ENCODE measurements at regions not wholly inside any gene's neighbourhood (a gene's known extent, or its start where the extent isn't known, plus 50 kb on each side); places are given as distances from the start of the nearest gene placed in this dataset.

GRCh38 chr2:15010346-15010745 lies 377.8 kb downstream of the LRATD1 start:
- no peaks in the 10 kb centered on the region for H3K4me1 ChIP-seq (replicated peaks in 1 of 2; ENCODE audit: control insufficient read depth in 2 of 2, insufficient read depth in 2 of 2, low read length in 2 of 2)
- no peaks in the 10 kb centered on the region for H4K20me1 ChIP-seq (replicated peaks; ENCODE audit: control insufficient read depth, insufficient read depth, low read length)
- H3K4me2 ChIP-seq (ENCODE audit: insufficient read depth, low read length), result no peak overlapping the region
- no peak overlapping the region for H3K27ac ChIP-seq (ENCODE audit: extremely low read depth, low read depth, low read length)
- in situ Hi-C loops (cut with MboI), result no loop called here
- WGBS (ENCODE audit: insufficient coverage, low coverage, missing lambda C conversion rate), result 6% methylated on average over 1 of the region's 1 CpG
- DNase-seq (ENCODE audit: extremely low read depth in 1 of 4, low spot score in 3 of 4) (no peak), FAIRE-seq (no peak), ATAC-seq (no peak)
- H3K9me1 ChIP-seq (ENCODE audit: control insufficient read depth, insufficient read depth, low read length), result no peaks in the 10 kb centered on the region
- no peaks in the 10 kb centered on the region for H3K27me3 ChIP-seq (ENCODE audit: control insufficient read depth in 2 of 2, insufficient read depth in 2 of 2, low read length in 2 of 2)
- H3K4me3 ChIP-seq, result no peak overlapping the region
- H3K79me2 ChIP-seq (ENCODE audit: control insufficient read depth, insufficient read depth, low read length), result no peaks in the 10 kb centered on the region
- H3K9me3 ChIP-seq (replicated peaks; ENCODE audit: control insufficient read depth, insufficient read depth, low read depth, low read length), result no peaks in the 10 kb centered on the region
- no peak overlapping the region for H3K9ac ChIP-seq (ENCODE audit: insufficient read depth in 1 of 2, low read depth in 2 of 2, low read length in 2 of 2)
- intact Hi-C loops (cut with micrococcal nuclease), result no loop called here
- CTCF ChIA-PET (ENCODE audit: low intra/inter-chr PET ratio), result no interaction called here
- no TSS peak for BruUV-seq (replicated peaks)
- POLR2A ChIA-PET, result no interaction called here
- no peaks in the 10 kb centered on the region for H3K36me3 ChIP-seq (ENCODE audit: control insufficient read depth, insufficient read depth, low read length)
- no peak overlapping the region for H2AFZ ChIP-seq (ENCODE audit: low read depth, low read length)
- TF ChIP-seq CEBPB (tag; IDR thresholded peaks at IDR 0.05) (no peak), POLR2A (conservative IDR thresholded peaks at IDR 0.05) (no peak), PRMT5 (CRISPR knock-in tag; IDR thresholded peaks at IDR 0.05) (no peak), TCF15 (CRISPR knock-in tag; IDR thresholded peaks at IDR 0.05) (no peak), ZBTB43 (CRISPR knock-in tag; IDR thresholded peaks at IDR 0.05) (no peak), ZNF75A (CRISPR knock-in tag; IDR thresholded peaks at IDR 0.05) (no peak), ARID3B (CRISPR knock-in tag; IDR thresholded peaks at IDR 0.05; ENCODE audit: borderline replicate concordance) (no peak), NCOA6 (IDR thresholded peaks at IDR 0.05) (no peak), MNT (conservative IDR thresholded peaks at IDR 0.05) (no peak), PHF8 (IDR thresholded peaks at IDR 0.05; ENCODE audit: borderline replicate concordance, low read length) (no peak), NR1H2 (CRISPR knock-in tag; IDR thresholded peaks at IDR 0.05) (no peak), ZNF134 (CRISPR knock-in tag; conservative IDR thresholded peaks at IDR 0.05) (no peak), KHSRP (IDR thresholded peaks at IDR 0.05) (no peak), MLLT1 (IDR thresholded peaks at IDR 0.05) (no peak), SFPQ (IDR thresholded peaks at IDR 0.05; ENCODE audit: low read depth, low read length) (no peak), ZNF184 (CRISPR knock-in tag; IDR thresholded peaks at IDR 0.05) (no peak), NCOR1 (IDR thresholded peaks at IDR 0.05) (no peak)

Data from K562 (cell line).